HL-60/S4 treated with retinoic acid at 250 ng/mL for 4 days and 3 days (cell line): ENCODE measurements at regions not wholly inside any gene's neighbourhood (a gene's known extent, or its start where the extent isn't known, plus 50 kb on each side); places are given as distances from the start of the nearest gene placed in this dataset.
"Not testable (repeated sequence)": the region's sequence is repeated elsewhere in the genome, so short reads cannot be mapped to it uniquely, and the experiment has no call there.

Source experiments
- in situ Hi-C: fragments of 300-500 bp; cut with MboI; formaldehyde crosslinking; loops from 2 replicates; pipeline ENCODE4 v1.7.0; 2022; ENCODE audit warnings: low sequenced_read_pairs

GRCh38 chr16:63896383-63897109 lies 1225.3 kb downstream of the CDH11 start:
- in situ Hi-C loops = no loop called here

GRCh38 chr16:63890723-63891122 lies 1231.1 kb downstream of the CDH11 start:
- in situ Hi-C loops = no loop called here

GRCh38 chr16:63890081-63890480 lies 1231.8 kb downstream of the CDH11 start:
- in situ Hi-C loops = no loop called here

GRCh38 chr16:63883091-63883490 lies 1238.8 kb downstream of the CDH11 start:
- in situ Hi-C loops = no loop called here

- in situ Hi-C loops = no loop called here
Observed at GRCh38 chr16:63882576-63882975, 1239.3 kb downstream of the CDH11 start.

GRCh38 chr16:63880948-63881347 lies 1240.9 kb downstream of the CDH11 start:
- in situ Hi-C loops = no loop called here

- in situ Hi-C loops = no loop called here
Observed at GRCh38 chr16:63877401-63877800, 1244.5 kb downstream of the CDH11 start.

- in situ Hi-C loops = no loop called here
Observed at GRCh38 chr16:63876103-63876502, 1245.8 kb downstream of the CDH11 start.

- in situ Hi-C loops = not testable (repeated sequence)
Observed at GRCh38 chr16:63860700-63861099, 1261.2 kb downstream of the CDH11 start.

- in situ Hi-C loops = no loop called here
Observed at GRCh38 chr16:63856537-63856936, 1265.3 kb downstream of the CDH11 start.

GRCh38 chr16:63850979-63851378 lies 1270.9 kb downstream of the CDH11 start:
- in situ Hi-C loops = no loop called here

- in situ Hi-C loops = no loop called here
Observed at GRCh38 chr16:63841271-63841670, 1280.6 kb downstream of the CDH11 start.

- in situ Hi-C loops = no loop called here
Observed at GRCh38 chr16:63830061-63830460, 1291.8 kb downstream of the CDH11 start.

- in situ Hi-C loops = no loop called here
Observed at GRCh38 chr16:63822818-63823217, 1299.0 kb downstream of the CDH11 start.

GRCh38 chr16:63816276-63816675 lies 1305.6 kb downstream of the CDH11 start:
- in situ Hi-C loops = no loop called here

GRCh38 chr16:63813862-63814261 lies 1308.0 kb downstream of the CDH11 start:
- in situ Hi-C loops = no loop called here

GRCh38 chr16:63808730-63809129 lies 1313.1 kb downstream of the CDH11 start:
- in situ Hi-C loops = no loop called here

- in situ Hi-C loops = no loop called here
Observed at GRCh38 chr16:63806794-63807506, 1314.9 kb downstream of the CDH11 start.

- in situ Hi-C loops = no loop called here
Observed at GRCh38 chr16:63804126-63804525, 1317.7 kb downstream of the CDH11 start.

GRCh38 chr16:63789603-63790002 lies 1332.3 kb downstream of the CDH11 start:
- in situ Hi-C loops = no loop called here

GRCh38 chr16:63787014-63787413 lies 1334.8 kb downstream of the CDH11 start:
- in situ Hi-C loops = no loop called here

- in situ Hi-C loops = no loop called here
Observed at GRCh38 chr16:63785170-63785569, 1336.7 kb downstream of the CDH11 start.
